HG03025 (cell line): ENCODE measurements at regions not wholly inside any gene's neighbourhood (a gene's known extent, or its start where the extent isn't known, plus 50 kb on each side); places are given as distances from the start of the nearest gene placed in this dataset.

Experiments used
- ATAC-seq: cut with Tn5 transposase; IDR thresholded peaks from one replicate; pipeline ENCODE4 v1.9.1; 2021; ENCODE audit warnings: mild to moderate bottlenecking, moderate library complexity; ENCODE audit not compliant: unreplicated experiment, low FRiP score

DNA sequence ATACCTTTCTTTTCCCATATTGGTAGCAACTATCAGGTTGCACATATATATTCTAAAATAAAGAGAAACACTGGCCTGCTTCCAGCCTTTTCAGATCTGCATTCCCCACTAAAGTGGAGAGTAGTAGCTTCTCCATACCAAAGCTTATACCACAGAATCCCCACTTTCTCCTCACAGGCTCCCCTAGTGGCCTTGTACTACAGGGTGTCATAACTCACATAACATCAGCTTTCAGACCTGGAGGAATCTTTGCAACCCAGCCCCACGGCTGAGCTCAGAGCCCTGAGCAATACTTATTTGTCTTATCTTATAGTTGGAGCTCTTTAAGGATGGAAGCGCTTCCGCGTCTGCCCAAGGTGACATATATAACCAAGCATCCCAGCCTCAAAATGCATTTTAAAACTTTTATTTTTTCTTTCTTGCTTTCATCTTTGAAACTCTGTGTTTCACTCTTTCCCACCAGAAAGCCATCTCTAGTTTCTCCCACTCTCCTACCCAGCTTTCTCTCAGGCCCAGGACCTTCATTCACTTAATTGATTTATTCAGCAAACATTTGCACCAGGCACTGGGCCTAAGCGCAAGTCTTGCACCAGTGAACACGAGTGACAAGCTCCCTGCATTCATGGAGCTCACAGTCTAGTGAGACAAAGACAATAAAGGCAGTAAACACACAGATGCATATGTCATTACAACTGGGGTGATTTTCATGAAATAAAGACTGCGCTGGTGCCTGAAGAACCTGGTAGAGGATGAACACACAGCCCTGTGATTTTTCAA, 254.7 kb downstream of the IPO8 start:
- no peak for ATAC-seq

- ATAC-seq: no peak
Observed at GRCh38 chr12:30439201-30439600, 256.5 kb downstream of the IPO8 start.

DNA sequence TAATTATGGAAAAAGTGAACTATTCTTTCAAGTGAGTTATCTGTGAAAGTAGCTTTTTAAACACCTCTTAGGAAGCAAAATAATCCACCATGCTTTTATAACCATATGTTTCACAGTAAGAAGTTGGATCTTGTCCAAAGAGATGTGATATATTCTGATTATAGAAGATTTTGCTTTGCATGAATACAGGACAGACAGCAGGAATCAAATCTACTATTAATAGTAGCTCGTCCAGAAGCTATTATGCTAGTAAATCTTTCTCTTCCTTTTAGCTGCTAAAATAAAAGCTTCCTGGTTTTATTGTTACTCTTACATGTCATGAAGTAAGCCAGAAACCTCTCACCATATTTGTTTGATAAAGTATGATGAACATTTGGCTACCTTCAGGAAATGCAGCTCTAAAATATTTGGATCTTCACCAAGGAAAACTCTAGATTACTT, 257.0 kb downstream of the IPO8 start:
- no peak for ATAC-seq

DNA sequence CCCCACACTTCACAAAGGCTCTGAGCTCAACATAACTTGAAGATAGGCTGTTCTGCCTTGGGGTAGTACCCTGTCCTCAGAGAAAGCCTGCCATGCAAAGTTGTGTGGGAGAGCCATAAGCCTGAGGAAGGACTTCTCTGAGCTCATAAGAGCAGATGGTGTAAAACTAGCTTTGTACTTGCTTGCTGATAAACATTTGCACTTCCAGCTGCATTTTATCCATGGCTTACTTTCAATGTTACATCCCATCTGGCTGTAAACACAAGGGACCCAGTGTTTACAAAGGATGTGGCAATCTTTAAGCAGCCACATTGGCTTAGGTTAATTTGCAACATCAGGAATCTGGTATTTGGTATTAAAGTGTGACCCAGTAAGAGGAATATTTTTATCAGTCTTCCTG, 258.1 kb downstream of the IPO8 start:
- ATAC-seq: no peak

- ATAC-seq: no peak
Observed at GRCh38 chr12:30437044-30437443, 258.6 kb downstream of the IPO8 start.

- ATAC-seq: no peak
Observed at GRCh38 chr12:30428098-30428497, 267.6 kb downstream of the IPO8 start.

- ATAC-seq: no peak
Observed at GRCh38 chr12:30427555-30427954, 268.1 kb downstream of the IPO8 start.

DNA sequence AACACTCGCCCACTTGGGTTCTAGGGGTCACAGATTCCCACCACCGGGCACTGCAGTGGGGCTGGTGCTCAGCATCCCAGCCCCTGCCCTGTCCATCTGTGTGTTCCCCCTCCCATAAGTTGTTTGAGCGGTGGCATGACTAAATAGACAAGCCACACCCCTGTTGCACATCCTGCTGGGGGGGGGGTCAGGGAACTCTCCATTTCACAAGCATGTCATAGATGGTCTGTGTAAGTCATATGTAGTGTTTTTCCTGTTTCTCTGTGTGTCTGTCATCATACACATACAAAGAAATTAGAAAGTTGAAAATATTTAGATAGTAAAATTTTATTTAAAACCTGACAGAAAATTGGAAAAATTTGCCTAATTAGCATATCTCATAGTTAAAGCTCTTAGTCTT, 270.2 kb downstream of the IPO8 start:
- no peak for ATAC-seq

GRCh38 chr12:30423330-30423729, 272.3 kb downstream of the IPO8 start:
- ATAC-seq: no peak

DNA sequence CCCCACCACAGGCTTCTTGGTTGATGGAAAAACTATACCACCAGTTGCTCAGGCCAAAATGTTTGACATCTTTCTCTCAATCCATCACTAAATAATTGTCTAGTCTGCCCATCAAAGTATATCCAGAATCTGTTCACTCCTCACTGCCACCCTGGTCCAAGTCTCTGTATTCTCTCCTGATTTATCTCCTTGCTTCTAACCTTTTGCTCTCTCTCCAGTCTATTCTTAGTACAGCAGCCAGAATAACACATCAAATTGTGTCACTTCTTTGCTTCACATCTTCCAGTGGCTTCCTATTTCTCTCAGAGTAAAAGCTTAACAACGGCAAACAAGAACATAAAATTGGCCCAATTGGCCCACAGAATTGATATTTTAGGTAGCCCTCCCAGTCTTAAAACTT, 272.8 kb downstream of the IPO8 start:
- ATAC-seq: no peak

DNA sequence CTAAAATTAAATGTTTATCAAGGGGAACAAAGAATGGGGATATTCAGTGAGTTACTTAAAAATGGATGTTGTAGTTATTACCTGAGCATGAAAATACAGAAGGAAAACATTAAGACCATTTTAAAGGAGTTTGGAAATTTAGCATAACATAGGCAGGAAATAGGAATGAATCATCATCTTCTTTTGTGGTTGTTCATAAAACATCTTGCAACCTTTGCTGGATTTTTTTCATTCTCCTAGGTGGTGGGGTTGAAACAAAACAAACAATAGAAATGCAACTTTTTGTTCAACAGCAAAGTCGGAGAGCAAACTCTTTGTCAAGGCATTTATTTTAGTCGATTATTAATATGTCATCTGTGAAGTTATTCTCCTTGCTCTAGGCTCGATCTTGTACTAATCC, 275.1 kb downstream of the IPO8 start:
- no peak for ATAC-seq

GRCh38 chr12:30417697-30418231, 277.9 kb downstream of the IPO8 start:
- ATAC-seq: no peak

- ATAC-seq: no peak
Observed at GRCh38 chr12:30416631-30417030, 279.0 kb downstream of the IPO8 start.

DNA sequence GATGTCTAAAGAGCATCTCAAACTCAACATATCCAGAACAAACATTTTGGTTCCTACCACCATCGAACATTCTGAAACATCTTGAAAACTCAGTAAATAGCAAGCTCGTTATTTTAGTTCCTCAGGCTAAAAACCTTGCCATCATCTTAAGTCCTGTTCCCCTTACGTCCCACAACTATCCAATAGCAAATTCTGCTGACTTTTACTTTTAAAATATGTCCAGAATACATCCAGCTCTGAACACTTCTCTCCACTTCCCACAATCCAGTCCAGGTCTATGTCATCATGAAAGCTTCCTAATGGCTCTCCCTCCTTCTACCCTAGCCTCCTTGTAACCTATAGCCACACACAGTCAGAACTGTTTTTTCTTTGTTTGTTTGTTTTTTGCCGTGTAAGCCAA, 279.9 kb downstream of the IPO8 start:
- no peak for ATAC-seq

DNA sequence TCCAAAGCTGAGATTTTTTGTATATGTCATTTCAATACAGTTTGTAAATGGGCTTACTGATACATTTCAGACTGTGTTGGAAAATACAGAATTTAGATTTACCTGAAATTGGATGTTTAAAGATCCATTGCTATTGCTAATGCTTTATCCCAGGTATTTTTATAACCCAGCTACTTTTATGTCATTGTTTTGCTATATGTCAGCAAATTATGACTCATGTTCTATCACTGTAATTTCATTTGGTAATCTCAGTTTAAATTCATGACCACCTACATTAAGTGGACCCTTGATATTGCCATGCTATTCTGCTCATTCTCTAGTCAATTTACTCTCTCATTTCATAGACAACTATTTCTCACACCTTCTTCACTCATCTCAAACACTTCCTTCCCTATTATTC, 281.2 kb downstream of the IPO8 start:
- no peak for ATAC-seq

DNA sequence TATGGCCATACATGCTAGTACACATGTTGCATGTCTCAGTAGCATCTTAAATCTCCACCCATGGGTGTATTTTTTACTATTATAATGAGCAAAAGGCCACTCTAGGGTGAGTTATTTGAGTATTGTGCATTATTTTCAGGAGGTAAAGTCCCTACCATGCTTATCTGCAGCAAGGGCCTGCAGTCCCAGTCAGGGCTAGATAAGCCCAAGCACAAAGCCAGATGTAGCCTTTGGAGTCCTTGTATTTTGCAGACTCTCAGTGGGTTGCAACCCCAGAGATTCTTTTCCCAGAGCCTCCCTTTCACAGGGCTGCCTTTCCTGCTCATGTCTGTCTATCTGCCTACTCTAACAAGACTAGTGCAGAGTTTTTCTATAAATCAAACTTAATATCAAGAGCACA, 295.3 kb downstream of the IPO8 start:
- no peak for ATAC-seq

GRCh38 chr12:30399859-30400258, 295.8 kb downstream of the IPO8 start:
- no peak for ATAC-seq

GRCh38 chr12:30396576-30396975, 299.1 kb downstream of the IPO8 start:
- ATAC-seq: no peak

DNA sequence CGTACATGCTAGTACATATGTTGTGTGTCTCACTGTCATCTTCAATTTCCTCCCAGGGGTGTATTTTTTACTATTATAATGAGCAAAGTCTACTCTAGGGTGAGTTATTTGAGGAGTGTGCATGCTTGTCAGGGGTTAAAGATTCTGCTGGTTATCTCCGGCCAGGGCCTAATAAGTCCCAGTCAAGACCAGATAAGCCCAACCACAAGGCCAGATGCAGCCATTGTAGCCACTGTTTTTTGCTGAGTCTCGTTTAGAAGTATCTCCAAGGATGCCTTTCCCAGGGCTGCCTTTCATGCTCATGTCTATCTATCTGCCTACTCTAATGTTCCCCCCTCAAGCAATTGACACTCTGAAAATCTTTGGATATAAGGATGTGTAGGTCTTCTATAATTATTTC, 300.5 kb downstream of the IPO8 start:
- ATAC-seq: no peak

GRCh38 chr12:30391766-30392366, 303.8 kb downstream of the IPO8 start:
- ATAC-seq: no peak

GRCh38 chr12:30385706-30386105, 310.0 kb downstream of the IPO8 start:
- no peak for ATAC-seq

GRCh38 chr12:30384976-30385375, 310.7 kb downstream of the IPO8 start:
- no peak for ATAC-seq
